GM19238 (cell line): ENCODE measurements at regions not wholly inside any gene's neighbourhood (a gene's known extent, or its start where the extent isn't known, plus 50 kb on each side); places are given as distances from the start of the nearest gene placed in this dataset.

Source experiments
- DNase-seq: peaks from one replicate; pipeline ENCODE4 v3.0.0; 2011; ENCODE audit warnings: low spot score; ENCODE audit not compliant: insufficient read length

DNA sequence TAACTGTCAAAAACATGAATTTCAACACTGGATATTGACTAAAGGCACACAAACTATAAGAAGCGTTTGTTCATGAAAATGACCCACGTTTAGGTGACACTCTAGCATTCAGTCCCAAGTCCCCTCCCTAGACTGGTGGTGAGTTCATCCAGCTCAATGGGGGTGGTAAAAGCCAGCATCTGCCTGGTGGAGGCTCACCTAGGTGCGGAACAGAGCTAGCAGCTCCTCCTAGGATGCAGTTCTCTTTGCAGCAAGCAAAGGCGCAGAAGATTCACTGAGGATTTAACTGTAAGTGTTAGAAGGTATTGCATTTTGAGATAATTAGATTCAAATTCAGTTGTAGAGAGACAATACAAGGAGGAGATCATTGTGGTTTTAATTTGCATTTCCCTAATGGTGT lies 87.6 kb downstream of the VSTM2A start:
- DNase-seq = no peak

DNA sequence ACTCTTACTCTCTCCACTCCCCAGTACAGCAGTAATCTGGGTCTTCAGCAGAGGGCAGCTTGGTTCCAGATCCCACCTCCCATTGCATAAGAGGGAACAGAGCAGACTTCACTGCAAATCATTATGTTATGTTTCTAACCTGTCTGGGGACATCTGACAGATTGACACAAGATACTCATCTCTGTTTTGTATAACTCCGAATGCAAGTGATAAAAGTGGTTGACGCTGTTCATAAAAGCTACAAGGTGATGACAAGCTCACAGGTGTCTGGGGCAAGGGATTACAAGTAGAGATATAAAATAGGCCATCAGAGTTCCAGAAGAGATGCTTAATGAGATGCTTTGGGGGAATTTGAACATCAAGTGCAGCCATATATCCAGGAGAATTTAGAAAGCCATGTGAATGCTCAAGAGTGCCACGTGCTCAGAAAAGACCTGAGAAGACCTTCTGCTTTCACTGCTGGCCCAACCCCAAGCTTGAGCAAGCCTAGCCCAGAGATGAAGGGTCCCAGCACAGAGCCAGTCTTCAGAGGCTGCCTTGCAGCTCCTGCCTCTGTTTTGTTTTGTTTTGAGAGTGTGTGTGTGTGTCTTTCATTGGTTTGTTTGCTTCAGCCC lies 80.6 kb downstream of the VSTM2A start:
- no peak for DNase-seq
